MM.1S (cell line): ENCODE measurements at regions not wholly inside any gene's neighbourhood (a gene's known extent, or its start where the extent isn't known, plus 50 kb on each side); places are given as distances from the start of the nearest gene placed in this dataset.

Experiments used
- DNase-seq: peaks from one replicate; pipeline ENCODE4 v3.0.0-alpha.2; 2015
- H2AFZ ChIP-seq: fragments of 300-600 bp; sonication (generic); 2 replicates; pipeline ENCODE4 v1.6.0; 2016; ENCODE audit warnings: antibody characterized with exemption, low read length
- H3F3A ChIP-seq: fragments of 300-600 bp; sonication (generic); 2 replicates; pipeline ENCODE4 v1.6.1; 2016; ENCODE audit warnings: mild to moderate bottlenecking, antibody characterized with exemption, low read length, moderate library complexity, mixed read lengths; ENCODE audit not compliant: insufficient read depth
- H3K27ac ChIP-seq: fragments of 300-600 bp; sonication (generic); 2 replicates; pipeline ENCODE4 v1.5.1; 2016; ENCODE audit warnings: mild to moderate bottlenecking, low read length
- H3K27me3 ChIP-seq: fragments of 300-600 bp; sonication (generic); replicated peaks from 2 replicates; pipeline ENCODE4 v1.6.0; 2016; ENCODE audit warnings: low read length; ENCODE audit not compliant: insufficient read depth
- H3K36me3 ChIP-seq: fragments of 300-600 bp; sonication (generic); replicated peaks from 2 replicates; pipeline ENCODE4 v1.6.1; 2016; ENCODE audit warnings: mild to moderate bottlenecking, low read length, mixed read lengths; ENCODE audit not compliant: insufficient read depth
- H3K4me1 ChIP-seq: fragments of 300-600 bp; sonication (generic); 2 replicates; pipeline ENCODE4 v1.6.1; 2016; ENCODE audit warnings: low read length, mixed read lengths
- H3K4me2 ChIP-seq: fragments of 300-600 bp; sonication (generic); 2 replicates; pipeline ENCODE4 v1.6.0; 2016; ENCODE audit warnings: low read depth, low read length
- H3K4me3 ChIP-seq: fragments of 300-600 bp; sonication (generic); 2 replicates; pipeline ENCODE4 v1.5.1; 2016; ENCODE audit warnings: low read length, mixed read lengths
- H3K79me2 ChIP-seq: fragments of 300-600 bp; sonication (generic); 2 replicates; pipeline ENCODE4 v1.6.1; 2016; ENCODE audit warnings: mixed run types, low read length, mixed read lengths
- H3K9ac ChIP-seq: fragments of 300-600 bp; sonication (generic); 2 replicates; pipeline ENCODE4 v1.6.1; 2016; ENCODE audit warnings: low read length, mixed read lengths
- H3K9me2 ChIP-seq: fragments of 300-600 bp; sonication (generic); replicated peaks from 2 replicates; pipeline ENCODE4 v1.6.1; 2016; ENCODE audit warnings: mild to moderate bottlenecking, low read length, mixed read lengths; ENCODE audit not compliant: insufficient read depth
- H3K9me3 ChIP-seq: fragments of 300-600 bp; sonication (generic); replicated peaks from 2 replicates; pipeline ENCODE4 v1.6.1; 2016; ENCODE audit warnings: mild to moderate bottlenecking, low read length, mixed read lengths; ENCODE audit not compliant: insufficient read depth
- H4K20me1 ChIP-seq: fragments of 300-600 bp; sonication (generic); 2 replicates; pipeline ENCODE4 v1.6.1; 2016; ENCODE audit warnings: mild to moderate bottlenecking, low read length, moderate library complexity, mixed read lengths; ENCODE audit not compliant: insufficient read depth
- EZH2 ChIP-seq: fragments of 300-600 bp; sonication (generic); optimal IDR thresholded peaks from 2 replicates; pipeline ENCODE3; 2017; ENCODE audit warnings: low read depth, mild to moderate bottlenecking, antibody characterized with exemption, low read length, mixed read lengths
- EZH2phosphoT487 ChIP-seq: fragments of 300-600 bp; sonication (generic); IDR thresholded peaks from 2 replicates; pipeline ENCODE4 v1.6.1; 2018; ENCODE audit warnings: antibody characterized with exemption, low read length
- TF ChIP-seq, protein P1 (sequence below): fragments of 300-600 bp; sonication (generic); IDR thresholded peaks from 2 replicates; pipeline ENCODE4 v1.5.1; 2016; ENCODE audit warnings: antibody characterized with exemption, low read length, mixed read lengths

DNA sequence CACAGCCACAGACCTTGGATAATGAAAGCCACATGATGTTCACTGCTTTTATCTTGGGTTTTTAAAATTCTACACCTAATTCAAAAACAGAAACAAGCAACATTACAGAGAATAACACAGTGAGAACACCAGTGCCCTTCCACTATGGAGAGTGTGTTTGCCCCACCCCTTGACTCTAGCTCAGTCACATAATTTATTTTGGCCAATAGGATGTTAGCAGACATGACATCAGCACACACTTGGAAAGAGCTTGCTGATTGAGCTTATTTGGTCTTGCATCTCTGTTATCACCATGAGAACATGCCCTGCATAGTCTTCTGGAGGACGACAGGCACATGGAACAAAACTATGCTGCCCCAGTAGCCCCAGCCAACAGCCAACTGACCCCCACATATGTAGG lies 118.1 kb downstream of the HNRNPD start:
- Histone ChIP-seq H3K27ac (no peak overlapping the region), H3K27me3 (no peaks in the 10 kb centered on the region), H3K9ac (no peak overlapping the region), H3K79me2 (no peaks in the 10 kb centered on the region), H3K4me3 (no peak overlapping the region), H3K9me3 (no peaks in the 10 kb centered on the region), H3K36me3 (no peaks in the 10 kb centered on the region), H3K4me2 (no peak overlapping the region), H3F3A (0 out of 2 replicates have a peak, but pooled peaks cover 6% of the 10 kb centered on the region), H3K4me1 (no peaks in the 10 kb centered on the region), H2AFZ (no peak overlapping the region), H3K9me2 (no peaks in the 10 kb centered on the region), H4K20me1 (no peaks in the 10 kb centered on the region)
- DNase-seq: no peak
- TF ChIP-seq, protein P1, sequence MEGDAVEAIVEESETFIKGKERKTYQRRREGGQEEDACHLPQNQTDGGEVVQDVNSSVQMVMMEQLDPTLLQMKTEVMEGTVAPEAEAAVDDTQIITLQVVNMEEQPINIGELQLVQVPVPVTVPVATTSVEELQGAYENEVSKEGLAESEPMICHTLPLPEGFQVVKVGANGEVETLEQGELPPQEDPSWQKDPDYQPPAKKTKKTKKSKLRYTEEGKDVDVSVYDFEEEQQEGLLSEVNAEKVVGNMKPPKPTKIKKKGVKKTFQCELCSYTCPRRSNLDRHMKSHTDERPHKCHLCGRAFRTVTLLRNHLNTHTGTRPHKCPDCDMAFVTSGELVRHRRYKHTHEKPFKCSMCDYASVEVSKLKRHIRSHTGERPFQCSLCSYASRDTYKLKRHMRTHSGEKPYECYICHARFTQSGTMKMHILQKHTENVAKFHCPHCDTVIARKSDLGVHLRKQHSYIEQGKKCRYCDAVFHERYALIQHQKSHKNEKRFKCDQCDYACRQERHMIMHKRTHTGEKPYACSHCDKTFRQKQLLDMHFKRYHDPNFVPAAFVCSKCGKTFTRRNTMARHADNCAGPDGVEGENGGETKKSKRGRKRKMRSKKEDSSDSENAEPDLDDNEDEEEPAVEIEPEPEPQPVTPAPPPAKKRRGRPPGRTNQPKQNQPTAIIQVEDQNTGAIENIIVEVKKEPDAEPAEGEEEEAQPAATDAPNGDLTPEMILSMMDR: no peak
- TF ChIP-seq EZH2phosphoT487 (no peak), EZH2 (no peak)

DNA sequence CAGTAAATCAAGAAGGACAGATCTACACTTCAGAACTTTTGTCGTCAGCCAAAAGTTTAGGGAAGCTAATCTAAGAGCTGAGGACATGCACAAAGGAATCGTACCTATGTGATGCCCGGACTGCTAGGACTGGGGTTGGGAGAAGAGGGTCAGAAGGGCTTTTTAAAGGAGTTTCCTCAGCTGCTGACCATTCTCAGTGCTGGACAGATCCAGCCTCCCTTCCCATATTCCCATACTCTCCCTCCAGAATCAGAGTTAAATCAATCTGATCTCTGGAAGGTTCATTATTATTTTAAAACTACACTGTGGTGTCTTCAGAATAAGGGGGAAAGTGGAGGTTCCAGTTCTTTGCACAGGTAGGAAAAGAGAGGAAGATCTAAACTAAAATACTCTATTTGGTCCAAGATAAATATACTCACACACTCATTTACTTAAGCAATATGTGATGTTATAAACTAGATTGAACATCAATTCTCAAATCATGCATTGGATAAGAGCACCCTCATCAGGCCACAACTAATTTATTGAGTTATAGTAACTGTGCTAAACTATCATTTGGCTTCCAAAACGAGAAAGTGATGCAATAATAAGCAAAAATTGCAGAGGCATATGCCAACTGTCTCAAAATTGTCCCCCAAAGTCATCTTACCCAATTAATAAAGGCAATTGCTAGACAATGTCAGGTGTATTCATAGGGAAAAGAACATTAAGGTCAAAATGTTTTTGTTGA lies 124.7 kb downstream of the HNRNPD start:
- Histone ChIP-seq H3K79me2 (no peaks in the 10 kb centered on the region), H3K27me3 (no peaks in the 10 kb centered on the region), H3K36me3 (no peaks in the 10 kb centered on the region), H3K9ac (no peak overlapping the region), H4K20me1 (no peaks in the 10 kb centered on the region), H3K4me2 (no peak overlapping the region), H2AFZ (no peak overlapping the region), H3K4me3 (no peak overlapping the region), H3K27ac (no peak overlapping the region), H3K9me2 (no peaks in the 10 kb centered on the region), H3F3A (no peaks in the 10 kb centered on the region), H3K4me1 (no peaks in the 10 kb centered on the region), H3K9me3 (no peaks in the 10 kb centered on the region)
- TF ChIP-seq, protein P1: no peak
- TF ChIP-seq EZH2 (no peak), EZH2phosphoT487 (no peak)
- no peak for DNase-seq

DNA sequence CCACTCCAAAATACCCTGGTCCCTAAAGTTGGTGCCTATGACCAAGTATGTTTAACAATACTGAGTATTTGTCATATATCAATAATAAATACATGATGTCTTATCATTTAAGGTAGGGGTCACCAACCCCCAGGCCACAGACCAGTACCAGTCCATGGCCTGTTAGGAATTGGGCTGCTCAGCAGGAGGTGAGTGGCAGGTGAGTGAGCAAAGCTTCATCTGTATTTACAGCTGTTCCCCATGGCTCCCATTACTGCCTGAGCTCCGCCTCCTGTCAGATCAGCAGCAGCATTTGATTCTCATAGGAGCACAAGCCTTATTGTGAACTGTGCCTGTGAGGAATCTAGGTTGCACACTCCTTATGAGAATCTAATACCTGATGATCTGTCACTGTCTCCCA lies 126.2 kb downstream of the HNRNPD start:
- Histone ChIP-seq H3K4me2 (no peak overlapping the region), H3K9ac (no peak overlapping the region), H3K4me3 (no peak overlapping the region), H2AFZ (no peak overlapping the region), H4K20me1 (no peaks in the 10 kb centered on the region), H3K27me3 (no peaks in the 10 kb centered on the region), H3F3A (no peaks in the 10 kb centered on the region), H3K9me2 (no peaks in the 10 kb centered on the region), H3K79me2 (no peaks in the 10 kb centered on the region), H3K4me1 (no peaks in the 10 kb centered on the region), H3K36me3 (no peaks in the 10 kb centered on the region), H3K9me3 (no peaks in the 10 kb centered on the region), H3K27ac (no peak overlapping the region)
- TF ChIP-seq EZH2: no peak
- TF ChIP-seq EZH2phosphoT487: no peak
- TF ChIP-seq, protein P1: no peak
- no peak for DNase-seq
